ENCODE measurements at regions not wholly inside any gene's neighbourhood (a gene's known extent, or its start where the extent isn't known, plus 50 kb on each side); places are given as distances from the start of the nearest gene placed in this dataset.
"Not testable (repeated sequence)": the region's sequence is repeated elsewhere in the genome, so short reads cannot be mapped to it uniquely, and the experiment has no call there.

DNA sequence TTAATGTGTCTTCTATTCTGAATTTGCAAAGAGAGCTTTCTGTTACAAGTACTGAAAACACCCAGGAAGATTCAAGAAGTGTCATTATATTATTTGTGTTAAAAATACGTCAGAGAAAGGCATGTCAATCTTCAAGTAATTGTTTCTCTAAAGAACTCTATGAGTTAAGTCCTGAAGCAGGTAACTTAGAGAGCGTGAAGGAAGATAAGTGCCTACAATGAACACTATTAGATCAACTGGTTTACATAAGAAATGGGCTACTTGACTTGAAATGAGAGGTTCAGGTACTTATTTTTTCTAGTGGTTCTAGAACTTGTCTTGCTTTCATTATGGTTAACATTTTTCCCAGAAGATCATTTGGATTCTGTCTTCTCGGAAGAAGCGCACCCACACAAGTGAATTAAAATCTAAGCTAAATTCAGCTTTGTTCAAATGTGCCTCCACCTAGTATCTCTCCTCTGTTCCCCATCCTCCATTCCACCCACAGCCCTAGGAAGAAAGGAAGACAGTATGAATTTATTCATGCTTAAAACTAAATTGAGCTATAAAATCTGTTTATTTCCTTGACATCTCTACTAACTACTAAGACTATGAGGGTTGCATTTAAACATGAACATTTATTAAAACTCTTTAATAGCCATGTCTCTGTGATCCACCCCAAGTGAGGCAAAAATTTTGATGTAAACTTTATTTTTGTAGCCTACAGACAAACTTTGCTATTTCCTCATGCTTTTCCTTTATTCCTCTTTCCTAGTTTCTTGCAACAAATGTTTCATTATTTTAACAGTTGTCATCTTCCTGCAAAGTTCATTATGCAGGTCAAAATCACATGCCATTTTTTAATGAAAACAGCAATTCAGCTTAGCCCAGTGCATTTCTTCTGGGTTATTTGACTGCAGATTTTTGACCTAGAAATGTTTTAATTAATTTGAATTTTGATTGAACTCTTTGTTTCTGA, 206.8 kb downstream of the KCNJ2 start:
- no peak for DNase-seq

DNA sequence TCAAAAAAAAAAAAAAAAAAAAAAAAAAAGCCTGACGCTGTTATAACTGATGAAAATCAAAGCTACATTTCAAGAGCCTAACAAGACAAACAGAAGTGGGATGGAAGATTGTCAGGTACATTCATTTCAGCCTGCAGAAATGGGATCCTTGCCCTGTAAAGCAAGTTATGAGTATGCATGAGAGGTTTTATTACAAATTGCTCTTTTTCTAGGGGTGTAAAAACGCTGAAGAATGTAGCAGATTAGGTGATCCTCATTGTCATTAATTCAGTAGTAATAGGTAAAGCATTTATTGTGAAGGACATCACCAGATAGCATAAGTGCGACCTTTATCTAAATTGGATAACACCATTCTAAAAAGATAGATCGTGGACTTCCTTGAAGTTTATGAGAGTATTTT, 208.3 kb downstream of the KCNJ2 start:
- DNase-seq: no peak

DNA sequence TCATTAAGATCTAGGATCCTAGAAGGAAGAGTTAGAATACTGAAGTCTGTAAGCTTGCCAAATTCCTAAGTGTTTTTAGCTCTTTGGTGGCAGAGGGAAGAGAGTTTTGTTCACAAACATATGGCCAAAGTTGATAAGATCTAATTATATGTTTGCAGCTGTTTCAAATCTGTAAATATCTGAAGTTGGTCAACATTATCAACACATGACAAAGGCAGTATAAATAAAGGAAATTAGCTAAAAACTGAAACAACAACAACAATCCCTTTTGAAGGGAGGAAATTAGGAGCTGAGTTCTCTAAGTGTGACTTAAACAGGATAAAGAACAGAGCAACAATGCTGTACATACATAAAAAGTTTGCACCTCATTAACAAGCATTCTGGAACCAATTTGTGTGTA, 208.7 kb downstream of the KCNJ2 start:
- DNase-seq: no peak

DNA sequence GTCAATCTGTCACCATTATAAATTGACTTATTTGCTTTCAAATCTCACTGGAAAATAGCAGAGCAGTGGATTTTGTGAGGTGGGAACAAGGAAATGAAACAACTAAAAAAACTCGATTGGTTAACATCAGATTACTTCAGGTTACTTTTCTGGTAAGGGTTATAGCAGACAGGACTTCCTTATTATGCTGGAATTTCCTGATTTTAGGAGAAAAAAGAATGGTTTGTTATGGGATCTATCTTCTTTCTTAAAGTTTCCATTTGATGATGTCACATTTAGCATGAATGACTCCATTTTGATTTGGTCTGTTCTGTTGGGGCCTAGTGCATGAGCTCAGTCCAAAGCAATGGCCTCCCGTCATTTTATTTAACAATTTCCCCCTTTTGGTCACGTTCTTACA, 210.6 kb downstream of the KCNJ2 start:
- DNase-seq: no peak

DNA sequence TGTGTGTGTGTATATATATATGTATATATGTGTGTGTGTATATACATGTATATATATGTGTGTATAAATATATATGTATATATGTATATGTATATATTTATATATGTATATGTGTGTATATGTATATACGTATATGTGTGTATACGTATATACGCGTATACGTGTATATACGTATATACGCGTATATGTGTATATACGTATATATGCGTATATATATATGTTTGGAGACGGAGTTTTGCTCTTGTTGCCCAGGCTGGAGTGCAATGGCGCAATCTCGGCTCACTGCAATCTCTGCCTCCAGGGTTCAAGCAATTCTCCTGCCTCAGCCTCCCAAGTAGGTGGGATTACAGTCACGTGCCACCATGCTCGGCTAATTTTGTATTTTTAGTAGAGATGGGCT, 212.6 kb downstream of the KCNJ2 start:
- not testable (repeated sequence) for DNase-seq

DNA sequence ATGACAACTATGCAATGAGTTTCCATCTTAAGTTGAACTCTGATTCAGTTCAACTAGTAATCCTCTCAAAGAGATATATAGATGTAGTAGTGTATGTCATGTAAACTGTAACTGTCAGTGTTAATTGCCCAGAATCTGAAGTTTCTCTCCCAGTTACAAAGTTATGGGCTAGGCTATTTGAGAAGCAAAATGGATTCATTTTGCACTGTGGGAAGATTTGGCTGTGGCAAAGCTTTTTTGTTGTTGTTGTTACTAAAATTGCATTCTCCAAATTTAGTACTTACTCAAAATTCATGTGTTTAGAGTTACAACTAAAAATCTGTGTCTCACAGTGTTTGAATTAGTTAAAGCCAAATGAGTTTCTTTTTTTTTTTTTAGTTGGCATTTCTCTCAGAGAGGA, 219.0 kb downstream of the KCNJ2 start:
- no peak for DNase-seq

DNA sequence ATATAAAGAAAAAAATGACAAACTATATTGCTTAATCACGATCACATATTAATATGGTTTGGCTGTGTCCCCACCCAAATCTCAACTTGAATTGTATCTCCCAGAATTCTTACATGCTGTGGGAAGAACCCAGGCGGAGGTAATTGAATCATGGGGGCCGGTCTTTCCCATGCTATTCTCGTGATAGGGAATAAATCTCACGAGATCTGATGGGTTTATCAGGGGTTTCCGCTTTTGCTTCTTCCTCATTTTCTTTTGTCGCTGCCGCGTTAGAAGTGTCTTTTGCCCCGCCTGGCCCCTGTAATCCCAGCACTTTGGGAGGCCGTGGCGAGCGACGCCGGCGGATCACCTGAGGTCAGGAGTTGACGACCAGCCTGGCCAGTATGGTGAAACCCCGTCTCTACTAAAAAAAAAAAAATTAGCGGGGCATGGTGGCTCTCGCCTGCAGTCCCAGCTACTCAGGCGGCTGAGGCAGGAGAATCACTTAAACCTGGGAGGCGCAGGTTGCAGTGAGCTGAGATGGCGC, 220.0 kb downstream of the KCNJ2 start:
- DNase-seq: not testable (repeated sequence)

DNA sequence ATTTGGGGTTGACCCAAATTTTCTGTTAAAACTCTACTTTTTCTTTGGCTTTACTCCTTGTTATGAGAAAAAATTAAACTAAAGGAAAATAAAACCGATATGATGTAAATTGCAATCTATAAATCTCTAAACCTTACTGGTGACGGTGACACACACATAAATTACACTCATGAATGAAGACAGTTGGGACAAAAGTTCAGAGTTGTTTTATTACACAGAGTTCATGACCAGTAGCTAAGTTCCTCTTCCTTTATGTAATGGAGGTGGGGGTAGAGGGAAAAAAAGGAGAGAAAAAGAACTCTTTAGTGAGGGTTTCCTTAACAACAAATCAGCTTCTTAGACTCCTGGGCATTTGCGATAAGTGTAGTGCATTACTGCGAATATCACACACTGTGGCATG, 220.7 kb downstream of the KCNJ2 start:
- DNase-seq: no peak

DNA sequence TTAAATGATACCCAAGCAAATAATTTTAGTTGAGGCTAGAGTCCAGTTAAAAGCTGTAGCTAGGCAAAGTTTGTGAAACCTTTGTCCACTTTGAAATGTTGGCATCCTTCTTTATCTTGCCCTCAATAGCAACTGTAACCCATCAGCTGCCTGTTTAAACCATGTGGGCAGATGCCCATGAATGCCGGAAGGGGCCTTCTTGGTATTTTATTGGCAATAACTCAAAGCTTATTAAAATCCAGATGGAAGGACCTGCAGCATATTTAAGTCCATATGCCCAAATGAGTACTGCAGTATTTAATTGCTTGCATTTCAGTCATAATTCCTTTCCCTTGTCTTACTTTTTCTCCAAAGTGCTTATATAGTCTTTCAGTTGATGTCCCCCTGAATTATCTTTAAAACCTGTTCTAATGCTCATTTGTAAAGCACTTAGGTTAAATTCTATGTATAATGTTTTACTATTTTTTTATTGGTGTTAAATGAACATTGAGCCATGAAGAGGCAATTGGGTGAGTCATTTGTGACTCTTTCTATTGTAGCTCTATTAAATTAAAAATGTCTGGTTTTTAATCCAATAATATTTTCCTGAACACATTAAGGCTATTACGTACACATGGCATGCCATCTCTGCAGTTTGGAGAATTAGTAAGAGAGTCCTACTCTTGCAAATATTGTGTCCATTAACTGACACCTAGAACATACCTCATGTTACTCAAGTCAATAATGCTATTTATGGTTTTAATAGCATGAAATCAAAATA, 225.3 kb downstream of the KCNJ2 start:
- no peak for DNase-seq

DNA sequence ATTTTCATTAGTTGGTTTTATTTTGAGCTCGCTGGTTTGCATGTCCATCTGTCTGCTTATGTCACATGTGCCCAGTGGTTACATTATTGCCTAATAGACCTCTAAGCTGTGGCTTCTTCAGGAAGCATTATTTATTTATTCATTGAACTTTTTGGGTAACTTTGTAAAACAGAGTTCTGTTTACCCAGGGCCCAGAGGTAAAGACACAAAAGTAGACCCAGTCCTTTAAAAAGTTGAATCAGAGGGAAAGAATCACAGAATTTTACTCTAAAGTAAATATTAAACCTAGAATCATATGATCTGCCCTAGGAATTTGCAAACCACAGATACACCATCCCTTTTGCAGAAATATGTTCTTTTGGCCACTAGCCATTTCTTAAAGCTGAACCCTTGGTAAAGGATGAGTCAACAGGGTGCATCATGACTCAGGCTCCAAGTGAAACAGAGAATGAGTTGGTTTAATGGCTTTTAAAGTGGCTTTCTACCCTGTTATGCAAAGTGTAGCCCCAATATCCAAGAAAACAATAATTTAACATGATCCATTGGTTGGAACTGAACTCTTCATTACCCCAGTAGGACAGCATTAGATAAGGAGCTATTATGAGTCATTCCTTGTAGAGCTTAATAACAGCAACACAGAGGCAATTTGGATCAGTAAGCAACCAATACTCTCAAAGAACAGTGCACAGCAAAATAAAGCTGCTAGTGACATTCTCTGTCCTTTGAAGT, 236.3 kb downstream of the KCNJ2 start:
- no peak for DNase-seq

DNA sequence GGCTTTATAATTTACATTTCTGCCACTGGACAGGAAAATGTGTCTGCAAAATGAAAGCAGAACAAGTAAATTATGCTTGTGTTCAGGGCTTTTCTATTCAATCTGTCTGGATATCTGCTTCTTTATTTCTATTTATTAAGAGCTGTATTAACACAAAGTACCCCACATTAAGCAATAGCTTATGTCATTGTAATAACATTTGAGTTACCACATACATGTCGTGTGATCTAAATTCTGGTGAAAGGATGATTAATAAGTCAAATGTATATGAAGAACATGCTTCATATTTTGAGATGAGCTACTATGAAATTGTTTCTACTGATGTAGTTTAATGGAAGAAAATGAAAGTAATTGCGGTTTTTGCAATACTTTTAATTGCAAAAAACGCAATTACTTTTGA, 238.2 kb downstream of the KCNJ2 start:
- no peak for DNase-seq

DNA sequence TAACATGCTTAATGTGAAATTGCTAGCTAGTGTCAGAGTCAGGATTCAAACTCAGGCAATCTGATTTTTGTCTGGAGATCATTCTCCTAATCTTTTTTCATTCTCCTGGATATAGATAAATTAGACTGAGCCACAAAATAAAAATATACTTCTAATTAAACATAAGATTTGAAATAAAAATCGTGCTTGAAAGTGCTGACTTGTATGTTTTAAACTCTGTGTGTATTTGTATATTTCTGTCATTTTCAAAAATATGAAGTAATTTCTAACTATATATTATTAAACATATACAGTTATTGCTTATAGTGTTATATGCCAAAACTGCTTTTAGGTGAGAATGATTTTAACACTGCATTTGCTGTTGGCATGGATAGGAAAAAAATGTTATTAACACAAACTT, 239.4 kb downstream of the KCNJ2 start:
- no peak for DNase-seq

DNA sequence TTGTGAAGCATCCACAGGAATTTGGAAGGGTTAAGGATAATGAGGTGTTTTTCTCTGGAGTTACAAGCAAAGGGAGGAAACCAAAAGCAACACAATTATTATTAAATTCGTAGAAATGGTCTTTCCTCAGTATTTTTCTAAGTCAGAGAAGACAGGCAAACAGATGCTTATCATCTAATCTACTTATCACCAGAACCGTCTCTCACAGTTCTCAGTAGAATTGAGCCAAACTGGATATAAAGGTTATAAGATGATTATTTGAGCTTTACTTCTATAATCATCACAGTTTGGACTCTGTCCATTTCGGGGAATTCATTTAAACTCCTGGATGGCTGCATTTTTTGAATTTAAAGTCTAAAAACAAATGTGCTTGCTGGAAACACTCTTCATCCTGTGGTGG, 245.0 kb downstream of the KCNJ2 start:
- DNase-seq: no peak

DNA sequence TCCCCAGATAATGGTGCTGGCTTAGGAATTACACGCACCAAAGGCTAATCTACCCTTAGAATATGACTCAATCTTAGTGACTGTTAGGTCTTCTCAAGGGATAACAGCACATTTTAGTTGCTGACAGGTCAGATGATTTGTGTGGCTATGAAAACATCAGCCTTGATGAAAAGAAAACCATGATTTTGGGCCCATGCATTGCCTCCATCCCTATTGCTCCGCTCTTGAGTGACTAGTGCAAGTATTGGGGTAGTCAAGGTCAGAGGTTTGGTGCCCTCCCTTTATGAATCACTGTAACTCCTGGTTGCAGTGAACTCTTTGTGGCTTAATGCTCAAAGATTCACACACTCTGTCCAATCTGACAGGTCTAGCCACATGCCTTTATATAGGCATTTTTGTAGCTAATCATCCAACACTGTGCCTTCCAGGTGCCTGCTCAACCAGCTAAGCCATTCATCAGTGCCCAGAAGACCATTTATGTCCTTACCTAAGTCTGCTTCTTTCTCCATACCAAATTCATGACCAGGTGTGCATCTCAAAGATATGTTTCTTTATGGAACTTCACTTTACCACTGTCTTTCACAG, 251.6 kb downstream of the KCNJ2 start:
- no peak for DNase-seq

DNA sequence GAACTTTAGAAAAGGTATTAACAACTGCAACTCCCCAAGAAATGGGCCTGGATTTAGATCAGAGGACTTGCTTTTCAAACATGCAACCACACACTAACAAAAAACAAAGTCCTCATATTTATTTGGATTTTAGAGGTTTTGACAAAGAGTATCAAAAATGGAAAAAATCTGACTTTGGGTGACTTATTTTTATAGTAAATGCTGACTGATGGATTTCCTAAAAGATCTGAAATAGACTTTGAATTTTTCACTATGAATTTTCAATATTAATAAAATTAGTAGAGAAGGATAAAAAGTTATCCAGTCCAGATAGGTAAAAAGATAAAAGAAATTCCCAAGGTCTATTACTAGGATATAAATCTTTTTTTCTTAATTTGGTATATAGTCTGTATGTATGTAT, 253.5 kb downstream of the KCNJ2 start:
- DNase-seq: no peak

DNA sequence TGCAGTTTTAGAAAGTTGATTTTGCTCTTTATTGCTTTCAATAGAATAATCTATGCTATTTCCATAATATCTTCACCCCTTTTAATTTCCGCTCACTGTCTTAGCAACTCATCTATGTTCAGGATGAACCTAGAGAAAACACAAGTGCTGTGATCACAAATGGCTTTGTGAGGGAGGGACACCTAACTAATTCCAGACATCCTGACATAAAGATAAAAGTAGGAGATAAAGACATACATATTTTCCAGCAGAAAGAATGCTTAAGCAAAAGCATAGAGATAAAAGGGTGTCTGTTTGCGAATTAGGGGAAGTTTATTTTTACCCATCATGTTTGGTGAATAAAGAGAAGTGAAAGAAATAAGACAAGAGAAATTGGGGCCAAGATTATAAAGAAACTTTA, 254.2 kb downstream of the KCNJ2 start:
- DNase-seq: no peak

DNA sequence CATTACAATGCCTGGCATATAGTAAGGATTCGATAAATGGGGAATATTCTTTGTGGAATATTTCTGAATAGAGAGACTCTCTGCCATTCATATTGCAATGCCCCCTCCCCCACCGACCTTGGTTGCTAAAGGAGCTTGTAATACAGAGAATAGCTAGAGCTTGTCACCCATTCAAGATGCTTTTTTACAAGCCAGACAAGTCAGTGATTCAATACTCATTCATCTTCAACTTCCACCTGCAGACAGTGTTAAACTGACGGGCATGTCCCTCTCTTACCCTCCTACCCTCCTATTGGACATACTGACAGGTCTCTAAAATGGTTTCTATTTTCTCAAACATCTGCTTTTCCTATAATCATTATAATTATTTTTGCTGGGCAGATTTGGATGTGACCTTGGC, 257.4 kb downstream of the KCNJ2 start:
- no peak for DNase-seq

DNA sequence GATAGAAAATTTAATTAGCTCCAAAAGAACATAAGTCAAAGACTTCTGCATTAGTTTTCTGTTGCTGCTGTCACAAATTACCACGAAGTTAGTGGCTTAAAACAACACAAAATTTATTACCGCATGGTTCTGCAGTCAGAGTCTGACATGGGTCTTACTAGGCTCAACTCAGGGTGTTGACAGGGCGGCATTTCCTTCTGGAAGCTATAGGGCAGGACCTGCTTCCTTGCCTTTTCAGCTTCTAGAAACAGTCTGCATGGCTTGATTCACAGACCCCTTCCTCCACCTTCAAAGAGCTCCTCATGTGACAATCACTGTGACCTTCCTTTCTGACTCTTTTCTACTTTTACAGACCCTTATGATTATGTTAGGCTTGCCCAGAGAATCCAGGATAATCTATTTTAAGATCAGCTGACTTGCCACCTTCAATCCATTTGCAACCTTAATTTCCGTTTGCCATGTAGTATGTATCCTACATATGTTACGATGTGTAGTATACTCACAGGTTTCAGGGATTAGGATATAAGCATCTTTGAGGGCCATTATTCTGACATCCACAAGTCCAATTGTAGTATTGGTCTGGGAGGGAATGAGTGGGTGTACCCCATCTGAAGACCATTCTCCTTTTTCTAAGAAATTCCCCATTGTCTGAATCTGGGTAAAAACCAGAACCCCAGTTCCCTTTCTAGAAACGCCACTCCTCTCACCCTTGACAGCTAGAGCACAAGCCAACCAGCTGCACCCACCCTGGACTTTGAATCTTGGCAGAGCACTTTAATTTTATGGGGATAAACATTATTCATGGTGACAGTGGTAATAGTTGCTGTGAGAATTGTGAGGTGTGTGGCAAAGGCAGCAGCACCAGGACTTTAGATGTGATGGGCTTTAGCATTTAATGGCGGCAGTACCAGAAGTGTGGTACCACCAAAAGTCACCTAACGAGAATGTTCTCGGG, 265.5 kb downstream of the KCNJ2 start:
- DNase-seq: no peak

DNA sequence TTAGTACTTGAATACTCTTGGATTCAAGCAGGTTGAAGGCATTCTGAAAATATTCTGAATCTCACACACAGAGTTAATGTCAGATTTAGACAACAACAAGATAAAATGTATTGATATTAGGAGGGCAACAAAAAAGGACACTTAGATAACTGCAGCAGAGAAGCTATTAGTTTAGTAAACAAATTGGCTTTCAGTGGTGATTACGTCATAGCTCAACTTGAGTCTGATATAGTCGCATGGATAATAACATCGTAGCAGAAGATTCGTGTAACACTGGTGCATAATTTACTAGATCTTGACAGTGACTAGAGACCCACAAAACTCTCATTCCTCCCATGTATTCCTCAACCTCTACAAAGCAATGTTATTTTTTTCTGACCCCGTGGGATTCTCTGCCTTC, 268.3 kb downstream of the KCNJ2 start:
- DNase-seq: no peak

DNA sequence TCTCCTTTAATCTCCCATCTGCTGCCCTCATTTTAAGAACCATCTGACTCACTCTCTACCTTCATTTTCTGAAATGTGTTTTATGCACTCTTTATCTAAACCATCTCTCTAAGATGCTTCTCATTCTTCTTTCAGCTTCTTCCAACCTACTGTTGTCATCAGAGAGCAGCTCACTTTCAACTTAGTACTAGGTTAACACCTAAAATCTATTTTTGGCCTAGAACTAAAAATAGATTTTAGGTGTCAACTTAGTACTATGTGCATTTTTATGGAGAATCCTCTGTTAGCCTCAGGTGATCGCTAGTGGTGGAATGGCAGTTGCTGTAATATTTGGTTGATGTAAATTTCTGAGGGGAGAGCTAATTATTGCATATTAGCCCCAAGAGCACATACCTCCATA, 277.1 kb downstream of the KCNJ2 start:
- DNase-seq: no peak

DNA sequence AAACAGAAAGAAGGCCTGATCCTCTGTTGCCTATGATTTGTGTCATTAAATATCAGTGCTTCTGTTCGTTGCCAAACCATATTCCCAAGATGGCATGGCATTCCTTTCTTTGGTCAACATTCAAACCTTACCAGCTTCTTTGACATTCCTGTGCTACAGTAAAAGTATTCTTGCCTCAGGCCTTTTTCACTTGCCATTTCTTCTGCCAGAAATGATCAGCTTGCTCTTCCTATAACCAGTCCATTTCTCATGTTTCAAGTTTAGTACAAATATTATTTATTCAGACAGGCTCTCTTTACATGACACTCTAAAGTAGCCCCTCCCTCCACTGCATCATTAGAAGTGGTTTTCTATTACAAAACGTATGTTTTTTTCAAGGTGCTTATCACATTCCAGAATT, 278.3 kb downstream of the KCNJ2 start:
- no peak for DNase-seq

DNA sequence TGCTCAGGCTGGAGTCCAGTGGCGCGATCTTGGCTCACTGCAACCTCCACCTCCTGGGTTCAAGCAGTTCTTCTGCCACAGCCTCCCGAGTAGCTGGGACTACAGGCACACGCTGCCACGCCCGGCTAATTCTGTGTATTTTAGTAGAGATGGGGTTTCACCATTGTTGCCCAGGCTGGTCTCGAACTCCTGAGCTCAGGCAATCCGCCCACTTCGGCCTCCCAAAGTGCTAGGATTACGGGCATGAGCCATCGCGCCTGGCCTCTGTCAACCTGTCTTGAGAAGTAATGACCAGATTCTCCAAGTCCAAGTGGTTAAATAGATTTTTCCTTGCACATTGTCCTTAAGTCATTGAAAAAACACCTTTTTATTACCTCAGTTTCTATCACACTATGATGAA, 283.7 kb downstream of the KCNJ2 start:
- DNase-seq: not testable (repeated sequence)
